Astrocyte of the spinal cord (primary cell): ENCODE measurements at regions not wholly inside any gene's neighbourhood (a gene's known extent, or its start where the extent isn't known, plus 50 kb on each side); places are given as distances from the start of the nearest gene placed in this dataset.

Experiments
- DNase-seq: peaks from one replicate; pipeline ENCODE4 v3.0.0; 2011; ENCODE audit warnings: low read depth, low spot score
- H3K4me3 ChIP-seq: 2 replicates; pipeline ENCODE4 v1.5.1; 2011; ENCODE audit warnings: low read depth, mild to moderate bottlenecking, low read length, moderate library complexity
- in situ Hi-C: cut with HindIII; loops from 2 replicates; pipeline ENCODE4 v1.10.0; 2017; ENCODE audit warnings: low sequenced_read_pairs
- TF ChIP-seq, protein P1 (sequence below): IDR thresholded peaks from 2 replicates; pipeline ENCODE4 v1.5.1; 2012; ENCODE audit warnings: low read depth, mild to moderate bottlenecking, low read length, inconsistent platforms

DNA sequence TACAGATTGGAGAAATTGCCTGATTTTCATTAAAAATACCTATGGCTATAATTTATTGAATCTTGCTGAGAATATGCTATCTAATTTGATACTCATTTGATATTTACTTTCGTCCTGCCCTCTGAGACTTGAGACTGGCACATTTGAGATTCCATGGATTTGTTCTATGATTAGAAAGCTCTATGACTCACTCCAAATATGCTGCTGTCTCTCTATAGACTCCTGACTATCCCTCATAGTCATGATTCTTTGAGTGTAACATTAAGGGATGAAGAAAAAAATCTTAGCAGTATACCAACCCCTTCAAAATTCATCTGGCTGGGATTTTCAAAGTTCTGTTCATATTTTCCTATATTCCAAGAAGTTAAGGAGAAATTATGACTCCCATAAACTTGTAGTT lies 191.9 kb downstream of the LRIG3 start:
- TF ChIP-seq, protein P1, sequence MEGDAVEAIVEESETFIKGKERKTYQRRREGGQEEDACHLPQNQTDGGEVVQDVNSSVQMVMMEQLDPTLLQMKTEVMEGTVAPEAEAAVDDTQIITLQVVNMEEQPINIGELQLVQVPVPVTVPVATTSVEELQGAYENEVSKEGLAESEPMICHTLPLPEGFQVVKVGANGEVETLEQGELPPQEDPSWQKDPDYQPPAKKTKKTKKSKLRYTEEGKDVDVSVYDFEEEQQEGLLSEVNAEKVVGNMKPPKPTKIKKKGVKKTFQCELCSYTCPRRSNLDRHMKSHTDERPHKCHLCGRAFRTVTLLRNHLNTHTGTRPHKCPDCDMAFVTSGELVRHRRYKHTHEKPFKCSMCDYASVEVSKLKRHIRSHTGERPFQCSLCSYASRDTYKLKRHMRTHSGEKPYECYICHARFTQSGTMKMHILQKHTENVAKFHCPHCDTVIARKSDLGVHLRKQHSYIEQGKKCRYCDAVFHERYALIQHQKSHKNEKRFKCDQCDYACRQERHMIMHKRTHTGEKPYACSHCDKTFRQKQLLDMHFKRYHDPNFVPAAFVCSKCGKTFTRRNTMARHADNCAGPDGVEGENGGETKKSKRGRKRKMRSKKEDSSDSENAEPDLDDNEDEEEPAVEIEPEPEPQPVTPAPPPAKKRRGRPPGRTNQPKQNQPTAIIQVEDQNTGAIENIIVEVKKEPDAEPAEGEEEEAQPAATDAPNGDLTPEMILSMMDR = no peak
- no peak overlapping the region for H3K4me3 ChIP-seq
- in situ Hi-C loops = no loop called here
- DNase-seq = peak; percentile 14

DNA sequence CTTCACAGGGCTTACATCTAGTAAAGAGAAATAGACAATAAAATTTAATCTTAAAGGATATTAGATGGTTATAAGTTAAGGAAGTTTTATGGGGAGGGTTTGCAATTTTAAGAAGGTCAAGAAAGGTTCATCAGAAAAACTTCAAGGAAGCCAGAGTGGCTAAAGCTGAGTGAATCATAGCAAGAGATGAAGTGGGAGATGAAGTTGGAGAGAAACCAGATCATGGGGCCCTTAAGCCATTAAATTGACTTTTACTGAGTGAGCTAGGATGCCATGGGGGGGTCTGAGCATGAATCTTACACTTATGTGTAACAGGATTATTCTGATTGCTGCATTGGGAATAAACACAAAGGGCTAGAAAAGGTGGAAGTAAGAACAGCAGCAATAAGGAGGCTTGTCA lies 189.2 kb downstream of the LRIG3 start:
- no peak for DNase-seq
- TF ChIP-seq, protein P1 = no peak
- H3K4me3 ChIP-seq = no peak overlapping the region
- in situ Hi-C loops = no loop called here

DNA sequence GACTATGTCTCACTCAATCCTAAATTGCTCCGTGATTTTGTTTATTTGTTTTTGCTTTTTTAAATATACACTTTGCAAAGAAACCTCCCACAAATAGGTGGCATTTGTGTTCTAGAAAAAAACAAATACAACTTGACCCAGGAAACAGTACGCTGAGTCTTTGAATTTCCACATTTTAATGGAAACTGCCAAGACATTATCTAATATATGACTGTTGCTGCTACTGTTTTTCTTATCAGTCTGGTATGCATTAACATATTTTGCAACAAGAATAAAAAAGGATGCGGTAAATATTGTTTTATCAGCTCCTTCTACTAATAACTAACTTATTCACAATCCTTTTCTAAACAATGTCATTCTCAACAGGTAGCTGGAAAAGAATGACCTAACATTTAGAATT lies 187.4 kb downstream of the LRIG3 start:
- no peak overlapping the region for H3K4me3 ChIP-seq
- no peak for DNase-seq
- in situ Hi-C loops = no loop called here
- TF ChIP-seq, protein P1 = no peak

DNA sequence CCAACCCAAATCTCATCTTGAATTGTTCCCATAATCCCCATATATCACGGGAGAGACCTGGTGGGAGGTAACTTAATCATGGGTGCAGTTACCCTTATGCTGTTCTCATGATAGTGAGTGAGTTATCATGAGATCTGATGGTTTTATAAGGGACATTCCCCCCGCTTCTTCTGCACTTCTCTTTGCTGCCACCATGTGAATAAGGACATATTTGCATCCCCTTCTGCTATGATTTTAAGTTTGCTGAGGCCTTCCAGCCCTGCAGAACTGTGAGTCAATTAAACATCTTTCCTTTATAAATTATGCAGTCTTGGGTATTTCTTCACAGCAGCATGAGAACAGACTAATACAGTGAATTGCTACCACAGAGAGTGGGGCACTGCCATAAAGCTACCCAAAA lies 179.1 kb downstream of the LRIG3 start:
- in situ Hi-C loops = no loop called here
- no peak for DNase-seq
- no peak overlapping the region for H3K4me3 ChIP-seq
- TF ChIP-seq, protein P1 = no peak

DNA sequence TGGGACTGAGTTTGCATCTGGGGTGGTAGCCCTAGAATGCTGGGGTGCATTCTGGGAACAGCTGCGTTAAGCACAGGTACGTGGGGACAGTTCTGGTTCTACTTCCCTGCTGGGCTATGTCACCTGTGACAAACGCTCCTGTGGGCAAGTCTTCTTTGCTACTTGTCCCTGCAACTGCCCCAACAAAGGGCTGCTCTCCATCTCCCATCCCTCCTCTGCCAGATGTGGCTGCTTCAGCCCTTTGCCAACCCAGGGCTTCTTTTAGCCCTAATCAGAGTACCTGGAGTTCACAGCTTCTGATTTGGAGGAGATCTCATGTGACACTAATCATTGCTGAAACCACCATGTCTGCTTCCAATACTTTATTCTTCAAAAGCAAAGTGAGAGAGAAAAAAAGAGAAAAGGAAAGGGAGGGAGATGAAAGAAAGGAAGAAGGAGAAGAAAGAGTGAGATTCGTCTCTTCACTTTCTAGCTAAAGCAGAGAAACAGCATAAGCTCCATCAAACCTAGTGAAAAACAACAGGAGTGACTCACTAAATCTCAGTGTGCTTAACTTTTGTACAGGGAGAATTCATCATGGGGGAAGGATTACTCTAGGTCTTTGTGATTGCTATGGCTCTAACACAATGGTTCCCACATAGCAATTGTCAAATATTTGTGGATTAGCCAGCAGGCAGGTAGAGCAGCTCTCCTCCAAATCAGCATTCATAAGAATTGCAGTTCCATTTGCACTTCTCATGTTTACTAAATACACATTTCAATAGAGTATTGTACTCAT lies 174.8 kb downstream of the LRIG3 start:
- in situ Hi-C loops = no loop called here
- DNase-seq = no peak
- TF ChIP-seq, protein P1 = no peak

DNA sequence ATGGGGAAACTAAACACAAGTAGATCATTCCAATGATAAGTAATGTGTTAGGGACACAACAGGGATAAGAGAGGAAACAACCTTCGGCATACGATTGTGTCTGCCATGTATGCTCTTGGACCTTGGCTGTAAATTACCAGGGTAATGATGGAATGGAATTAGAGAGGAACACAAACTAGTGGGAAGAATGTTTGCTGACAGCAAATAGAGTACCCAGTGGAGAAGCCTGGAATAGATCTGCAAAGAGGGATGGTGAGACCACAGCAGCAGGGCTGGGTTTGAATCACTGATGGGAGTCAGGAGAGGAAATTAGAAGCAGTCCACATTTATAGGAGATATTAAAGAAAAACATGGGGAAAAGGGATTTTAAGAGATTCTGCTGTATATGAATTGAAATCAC lies 172.8 kb downstream of the LRIG3 start:
- TF ChIP-seq, protein P1 = no peak
- in situ Hi-C loops = no loop called here
- H3K4me3 ChIP-seq = no peak overlapping the region
- DNase-seq = no peak

More for the DNA sequence above, 174.8 kb downstream of the LRIG3 start:
- no peak overlapping the region for H3K4me3 ChIP-seq
